Nephron (organoid): ENCODE measurements at regions not wholly inside any gene's neighbourhood (a gene's known extent, or its start where the extent isn't known, plus 50 kb on each side); places are given as distances from the start of the nearest gene placed in this dataset.

Source experiments
- H3K27ac Mint-ChIP-seq, 3 experiments: 2 replicates each; pipeline ENCODE4 v1.8.0; 2020; ENCODE audit warnings: mixed read lengths in 3 of 3, mild to moderate bottlenecking in 2 of 3, moderate library complexity in 1 of 3
- H3K27me3 Mint-ChIP-seq: 2 replicates; pipeline ENCODE4 v1.8.0; 2021; ENCODE audit warnings: low read depth, mild to moderate bottlenecking, moderate library complexity, mixed read lengths
- H3K36me3 Mint-ChIP-seq: 2 replicates; pipeline ENCODE4 v1.8.0; 2020; ENCODE audit warnings: low read depth, mixed read lengths
- H3K4me1 Mint-ChIP-seq: 2 replicates; pipeline ENCODE4 v1.8.0; 2020; ENCODE audit warnings: mixed read lengths
- H3K4me3 Mint-ChIP-seq, 3 experiments: 2 replicates each; pipeline ENCODE4 v1.8.0; 2020; ENCODE audit warnings: mild to moderate bottlenecking in 3 of 3, mixed read lengths in 3 of 3, moderate library complexity in 2 of 3
- H3K9me3 Mint-ChIP-seq: 2 replicates; pipeline ENCODE4 v1.8.0; 2020; ENCODE audit warnings: mixed read lengths
- TF ChIP-seq, protein P1 (sequence below), 3 experiments: fragments of 200-600 bp; sonication (generic); IDR thresholded peaks; one replicate each; pipeline ENCODE4 v1.5.0; 2021; ENCODE audit warnings: antibody characterized with exemption in 3 of 3; ENCODE audit not compliant: unreplicated experiment in 3 of 3

- TF ChIP-seq, protein P1, sequence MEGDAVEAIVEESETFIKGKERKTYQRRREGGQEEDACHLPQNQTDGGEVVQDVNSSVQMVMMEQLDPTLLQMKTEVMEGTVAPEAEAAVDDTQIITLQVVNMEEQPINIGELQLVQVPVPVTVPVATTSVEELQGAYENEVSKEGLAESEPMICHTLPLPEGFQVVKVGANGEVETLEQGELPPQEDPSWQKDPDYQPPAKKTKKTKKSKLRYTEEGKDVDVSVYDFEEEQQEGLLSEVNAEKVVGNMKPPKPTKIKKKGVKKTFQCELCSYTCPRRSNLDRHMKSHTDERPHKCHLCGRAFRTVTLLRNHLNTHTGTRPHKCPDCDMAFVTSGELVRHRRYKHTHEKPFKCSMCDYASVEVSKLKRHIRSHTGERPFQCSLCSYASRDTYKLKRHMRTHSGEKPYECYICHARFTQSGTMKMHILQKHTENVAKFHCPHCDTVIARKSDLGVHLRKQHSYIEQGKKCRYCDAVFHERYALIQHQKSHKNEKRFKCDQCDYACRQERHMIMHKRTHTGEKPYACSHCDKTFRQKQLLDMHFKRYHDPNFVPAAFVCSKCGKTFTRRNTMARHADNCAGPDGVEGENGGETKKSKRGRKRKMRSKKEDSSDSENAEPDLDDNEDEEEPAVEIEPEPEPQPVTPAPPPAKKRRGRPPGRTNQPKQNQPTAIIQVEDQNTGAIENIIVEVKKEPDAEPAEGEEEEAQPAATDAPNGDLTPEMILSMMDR (IDR thresholded peaks at IDR 0.05; ENCODE audit: unreplicated experiment in 3 of 3), result no peak
- peaks cover 18% of the 10 kb centered on the region for H3K27me3 Mint-ChIP-seq
- H3K9me3 Mint-ChIP-seq, result no peaks in the 10 kb centered on the region
- peaks cover 27% of the 10 kb centered on the region for H3K4me1 Mint-ChIP-seq
- no peaks in the 10 kb centered on the region for H3K36me3 Mint-ChIP-seq
- H3K27ac Mint-ChIP-seq, result no peak overlapping the region
- H3K4me3 Mint-ChIP-seq, result no peak overlapping the region
Observed at GRCh38 chr1:30815556-30815955, 58.0 kb upstream of the LAPTM5 start.

- H3K4me1 Mint-ChIP-seq, result peaks cover 30% of the 10 kb centered on the region
- no peaks in the 10 kb centered on the region for H3K9me3 Mint-ChIP-seq
- H3K36me3 Mint-ChIP-seq, result no peaks in the 10 kb centered on the region
- no peak overlapping the region for H3K4me3 Mint-ChIP-seq
- peaks cover 26% of the 10 kb centered on the region for H3K27me3 Mint-ChIP-seq
- H3K27ac Mint-ChIP-seq, result no peak overlapping the region
- TF ChIP-seq, protein P1 (IDR thresholded peaks at IDR 0.05; ENCODE audit: unreplicated experiment in 3 of 3), result no peak
Observed at GRCh38 chr1:30814292-30814691, 56.7 kb upstream of the LAPTM5 start.

DNA sequence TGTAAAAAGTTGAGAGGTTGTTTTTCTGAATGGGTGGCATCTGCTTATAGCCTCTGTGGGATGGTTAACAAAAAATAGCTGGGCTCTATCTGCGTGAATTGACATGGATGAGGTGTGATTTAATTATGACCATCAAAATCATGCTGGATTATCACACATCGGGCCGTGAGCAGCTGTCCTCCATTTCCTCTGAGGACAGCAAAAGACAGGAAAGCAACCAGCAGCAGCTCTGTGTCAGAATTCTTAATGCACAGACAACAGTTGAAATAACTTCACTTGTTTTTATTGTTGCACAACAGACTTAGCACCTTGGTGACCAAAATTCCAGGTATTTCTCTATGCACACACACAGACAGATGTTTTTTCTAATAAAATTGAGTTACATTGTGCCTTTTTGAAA, 54.5 kb upstream of the LAPTM5 start:
- TF ChIP-seq, protein P1 (IDR thresholded peaks at IDR 0.05; ENCODE audit: unreplicated experiment in 3 of 3), result no peak
- no peaks in the 10 kb centered on the region for H3K36me3 Mint-ChIP-seq

DNA sequence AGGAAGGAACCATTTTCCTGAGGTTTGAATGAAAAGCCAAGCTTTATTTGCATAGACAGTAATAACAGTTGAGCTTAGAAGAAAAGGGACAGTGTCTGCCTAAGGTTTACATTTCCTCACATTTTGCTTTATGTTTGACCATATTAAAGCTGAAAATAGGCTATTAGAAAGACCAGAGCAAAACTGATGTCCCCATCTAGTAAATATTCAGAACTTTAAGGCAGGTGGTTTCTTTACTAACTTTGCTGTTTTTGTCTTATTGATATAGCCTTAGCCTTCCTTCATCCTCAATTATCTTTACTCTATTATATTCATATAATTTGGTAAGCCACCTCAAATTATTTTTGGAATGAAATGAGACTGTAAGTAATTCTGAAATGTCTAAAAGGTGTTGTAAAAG, 53.6 kb upstream of the LAPTM5 start:
- Mint-ChIP-seq H3K4me1 (peaks cover 30% of the 10 kb centered on the region), H3K27ac (no peak overlapping the region), H3K4me3 (no peak overlapping the region), H3K36me3 (no peaks in the 10 kb centered on the region), H3K27me3 (peaks cover 21% of the 10 kb centered on the region), H3K9me3 (no peaks in the 10 kb centered on the region)
- TF ChIP-seq, protein P1 (IDR thresholded peaks at IDR 0.05; ENCODE audit: unreplicated experiment in 3 of 3), result no peak

More for the DNA sequence above, 54.5 kb upstream of the LAPTM5 start:
- H3K27ac Mint-ChIP-seq, result no peak overlapping the region
- H3K9me3 Mint-ChIP-seq, result no peaks in the 10 kb centered on the region
- H3K4me1 Mint-ChIP-seq, result peaks cover 38% of the 10 kb centered on the region
- peaks cover 19% of the 10 kb centered on the region for H3K27me3 Mint-ChIP-seq
- H3K4me3 Mint-ChIP-seq, result no peak overlapping the region

GRCh38 chr1:30810416-30811080, 53.0 kb upstream of the LAPTM5 start:
- TF ChIP-seq, protein P1 (IDR thresholded peaks at IDR 0.05; ENCODE audit: unreplicated experiment in 3 of 3), result no peak
- no peaks in the 10 kb centered on the region for H3K9me3 Mint-ChIP-seq
- H3K36me3 Mint-ChIP-seq, result no peaks in the 10 kb centered on the region
- peaks cover 28% of the 10 kb centered on the region for H3K27me3 Mint-ChIP-seq
- H3K4me1 Mint-ChIP-seq, result peaks cover 30% of the 10 kb centered on the region
- no peak overlapping the region for H3K27ac Mint-ChIP-seq
- H3K4me3 Mint-ChIP-seq, result no peak overlapping the region
